ENCODE measurements at regions not wholly inside any gene's neighbourhood (a gene's known extent, or its start where the extent isn't known, plus 50 kb on each side); places are given as distances from the start of the nearest gene placed in this dataset.

DNA sequence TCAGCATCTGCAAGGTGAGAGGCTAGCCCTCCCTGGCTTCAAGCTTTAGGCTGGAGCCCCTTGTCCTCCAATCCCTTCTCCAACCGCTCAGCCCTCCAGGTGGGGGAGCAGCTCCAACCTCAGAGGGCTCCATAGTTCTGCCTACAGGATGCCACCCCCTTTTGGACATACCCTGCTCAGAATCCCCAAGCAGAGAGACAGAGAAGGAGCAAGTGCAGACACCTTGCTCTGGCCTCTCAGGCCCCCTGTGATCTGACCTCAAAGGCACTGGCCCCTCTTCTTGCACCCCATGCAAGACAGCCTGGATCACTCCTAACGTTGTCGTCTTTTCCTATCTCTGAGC, 101.6 kb downstream of the C5orf15 start:
- H3K4me3 ChIP-seq (ENCODE audit: low read length), result no peak overlapping the region
- H3K4me1 Mint-ChIP-seq, result no peaks in the 10 kb centered on the region
- H3K9ac ChIP-seq (ENCODE audit: extremely low read depth, low read length, poor library complexity, severe bottlenecking), result no peak overlapping the region
- H3K4me1 ChIP-seq (ENCODE audit: control insufficient read depth, insufficient read depth, low read length), result no peaks in the 10 kb centered on the region
- H3K9me3 Mint-ChIP-seq, result no peaks in the 10 kb centered on the region
- peaks cover 3% of the 10 kb centered on the region for H3K27me3 Mint-ChIP-seq (ENCODE audit: insufficient read depth)
- H3K4me3 Mint-ChIP-seq, result no peak overlapping the region
- 88% methylated on average over 3 of the region's 3 CpGs; no CpG with 5 or more reads in 1 of the 2 experiments for WGBS, 2 experiments (ENCODE audit: insufficient coverage in 1 of 2, insufficient read length in 1 of 2)
- no peak overlapping the region for H3K27ac Mint-ChIP-seq
- DNase-seq, result no peak
- H3K36me3 Mint-ChIP-seq (ENCODE audit: low read depth), result no peaks in the 10 kb centered on the region
- no peaks in the 10 kb centered on the region for H3K36me3 ChIP-seq (ENCODE audit: control insufficient read depth, insufficient read depth, low read length)
- no peaks in the 10 kb centered on the region for H3K27me3 ChIP-seq (ENCODE audit: control insufficient read depth, insufficient read depth, low read length, poor library complexity, severe bottlenecking)
- H3K27ac ChIP-seq (ENCODE audit: low read depth, low read length), result no peak overlapping the region
- no peaks in the 10 kb centered on the region for H3K9me3 ChIP-seq (ENCODE audit: control insufficient read depth, low read length)
- TF ChIP-seq, protein P1, sequence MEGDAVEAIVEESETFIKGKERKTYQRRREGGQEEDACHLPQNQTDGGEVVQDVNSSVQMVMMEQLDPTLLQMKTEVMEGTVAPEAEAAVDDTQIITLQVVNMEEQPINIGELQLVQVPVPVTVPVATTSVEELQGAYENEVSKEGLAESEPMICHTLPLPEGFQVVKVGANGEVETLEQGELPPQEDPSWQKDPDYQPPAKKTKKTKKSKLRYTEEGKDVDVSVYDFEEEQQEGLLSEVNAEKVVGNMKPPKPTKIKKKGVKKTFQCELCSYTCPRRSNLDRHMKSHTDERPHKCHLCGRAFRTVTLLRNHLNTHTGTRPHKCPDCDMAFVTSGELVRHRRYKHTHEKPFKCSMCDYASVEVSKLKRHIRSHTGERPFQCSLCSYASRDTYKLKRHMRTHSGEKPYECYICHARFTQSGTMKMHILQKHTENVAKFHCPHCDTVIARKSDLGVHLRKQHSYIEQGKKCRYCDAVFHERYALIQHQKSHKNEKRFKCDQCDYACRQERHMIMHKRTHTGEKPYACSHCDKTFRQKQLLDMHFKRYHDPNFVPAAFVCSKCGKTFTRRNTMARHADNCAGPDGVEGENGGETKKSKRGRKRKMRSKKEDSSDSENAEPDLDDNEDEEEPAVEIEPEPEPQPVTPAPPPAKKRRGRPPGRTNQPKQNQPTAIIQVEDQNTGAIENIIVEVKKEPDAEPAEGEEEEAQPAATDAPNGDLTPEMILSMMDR (conservative IDR thresholded peaks at IDR 0.05), result peak; percentile 47

DNA sequence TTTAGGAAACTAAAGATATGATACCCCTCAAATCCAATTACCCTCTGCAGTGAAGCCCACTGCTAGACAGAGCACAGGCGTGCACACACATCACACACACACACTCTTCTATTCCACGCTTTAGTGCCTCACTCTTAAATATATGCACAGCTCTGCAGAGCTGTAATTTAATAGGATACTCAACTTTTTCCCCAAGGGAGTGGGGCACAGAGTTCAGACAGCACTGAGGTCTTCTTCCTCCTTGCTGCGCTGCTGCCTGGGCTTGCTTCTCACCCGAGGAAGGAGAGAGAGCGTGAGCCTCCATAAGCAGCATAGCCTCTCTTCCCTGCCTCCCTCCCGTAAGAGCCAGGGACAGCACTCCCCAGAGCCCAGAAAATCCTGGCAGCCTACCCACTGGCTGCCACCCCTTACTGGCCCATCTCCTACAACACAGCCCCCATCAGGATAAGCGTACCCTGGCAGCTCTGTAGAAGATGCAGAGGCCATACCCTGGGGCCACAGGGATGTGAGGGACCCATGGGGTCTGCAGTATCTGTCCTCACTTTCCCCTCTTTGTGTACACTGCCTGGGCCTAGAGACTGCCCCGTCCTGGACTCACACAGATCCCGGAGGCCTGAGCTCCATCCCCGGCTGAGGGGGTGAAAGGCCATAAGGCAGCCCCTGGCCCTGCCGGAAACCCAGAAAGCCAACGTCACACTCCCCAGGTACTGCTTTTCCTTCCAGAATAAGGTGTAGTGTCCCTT, 102.1 kb downstream of the C5orf15 start:
- no peak overlapping the region for H3K27ac Mint-ChIP-seq
- 88 to 92% methylated on average over 6 to 12 of the region's 12 CpGs for WGBS, 2 experiments (ENCODE audit: insufficient coverage in 1 of 2, insufficient read length in 1 of 2)
- no peaks in the 10 kb centered on the region for H3K4me1 Mint-ChIP-seq
- no peak overlapping the region for H3K27ac ChIP-seq (ENCODE audit: low read depth, low read length)
- peaks cover 3% of the 10 kb centered on the region for H3K27me3 Mint-ChIP-seq (ENCODE audit: insufficient read depth)
- H3K36me3 ChIP-seq (ENCODE audit: control insufficient read depth, insufficient read depth, low read length), result no peaks in the 10 kb centered on the region
- H3K4me3 Mint-ChIP-seq, result no peak overlapping the region
- H3K9me3 Mint-ChIP-seq, result no peaks in the 10 kb centered on the region
- TF ChIP-seq, protein P1 (conservative IDR thresholded peaks at IDR 0.05), result no peak
- no peak overlapping the region for H3K9ac ChIP-seq (ENCODE audit: extremely low read depth, low read length, poor library complexity, severe bottlenecking)
- DNase-seq, result no peak
- no peaks in the 10 kb centered on the region for H3K9me3 ChIP-seq (ENCODE audit: control insufficient read depth, low read length)
- no peak overlapping the region for H3K4me3 ChIP-seq (ENCODE audit: low read length)
- H3K36me3 Mint-ChIP-seq (ENCODE audit: low read depth), result no peaks in the 10 kb centered on the region
- H3K4me1 ChIP-seq (ENCODE audit: control insufficient read depth, insufficient read depth, low read length), result no peaks in the 10 kb centered on the region
- H3K27me3 ChIP-seq (ENCODE audit: control insufficient read depth, insufficient read depth, low read length, poor library complexity, severe bottlenecking), result no peaks in the 10 kb centered on the region

DNA sequence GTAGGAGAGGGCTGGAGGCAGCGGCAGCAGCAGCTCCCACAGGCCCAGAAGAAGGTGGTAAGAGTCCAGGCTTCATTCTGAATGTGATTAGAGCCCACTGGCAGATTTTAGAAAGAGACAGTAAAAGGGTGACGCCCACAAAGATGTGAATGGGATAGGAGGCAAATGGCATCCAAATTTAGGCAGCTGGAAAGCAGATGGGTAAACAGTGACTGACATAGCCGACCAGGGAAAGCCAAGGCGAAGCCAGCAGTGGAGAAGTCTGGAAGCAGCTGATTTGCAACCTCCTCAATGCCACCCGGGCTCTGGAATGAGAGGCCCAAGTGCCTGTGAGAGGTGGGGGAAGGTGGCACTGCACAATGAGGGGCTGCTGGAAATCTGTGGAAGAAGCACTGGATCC, 103.3 kb downstream of the C5orf15 start:
- H3K27ac ChIP-seq (ENCODE audit: low read depth, low read length), result no peak overlapping the region
- H3K4me1 ChIP-seq (ENCODE audit: control insufficient read depth, insufficient read depth, low read length), result no peaks in the 10 kb centered on the region
- no peaks in the 10 kb centered on the region for H3K36me3 ChIP-seq (ENCODE audit: control insufficient read depth, insufficient read depth, low read length)
- no peak overlapping the region for H3K9ac ChIP-seq (ENCODE audit: extremely low read depth, low read length, poor library complexity, severe bottlenecking)
- Mint-ChIP-seq H3K4me3 (no peak overlapping the region), H3K27me3 (ENCODE audit: insufficient read depth) (peaks cover 3% of the 10 kb centered on the region), H3K27ac (no peak overlapping the region), H3K4me1 (no peaks in the 10 kb centered on the region), H3K9me3 (peaks cover 4% of the 10 kb centered on the region), H3K36me3 (ENCODE audit: low read depth) (no peaks in the 10 kb centered on the region)
- H3K27me3 ChIP-seq (ENCODE audit: control insufficient read depth, insufficient read depth, low read length, poor library complexity, severe bottlenecking), result no peaks in the 10 kb centered on the region
- TF ChIP-seq, protein P1 (conservative IDR thresholded peaks at IDR 0.05), result no peak
- H3K9me3 ChIP-seq (ENCODE audit: control insufficient read depth, low read length), result peaks cover 5% of the 10 kb centered on the region
- 89 to 92% methylated on average over 3 to 5 of the region's 5 CpGs for WGBS, 2 experiments (ENCODE audit: insufficient coverage in 1 of 2, insufficient read length in 1 of 2)
- DNase-seq, result no peak
- no peak overlapping the region for H3K4me3 ChIP-seq (ENCODE audit: low read length)

Measured in endodermal cell (in vitro differentiated cells).